NCI-H748 (cell line): ENCODE measurements at regions not wholly inside any gene's neighbourhood (a gene's known extent, or its start where the extent isn't known, plus 50 kb on each side); places are given as distances from the start of the nearest gene placed in this dataset.
"Not testable (repeated sequence)": the region's sequence is repeated elsewhere in the genome, so short reads cannot be mapped to it uniquely, and the experiment has no call there.

ENCODE experiments used
- DNase-seq: peaks from one replicate; lab custom pipeline; 2025; ENCODE audit not compliant: unreplicated experiment; lab: John Stamatoyannopoulos, UW

DNA sequence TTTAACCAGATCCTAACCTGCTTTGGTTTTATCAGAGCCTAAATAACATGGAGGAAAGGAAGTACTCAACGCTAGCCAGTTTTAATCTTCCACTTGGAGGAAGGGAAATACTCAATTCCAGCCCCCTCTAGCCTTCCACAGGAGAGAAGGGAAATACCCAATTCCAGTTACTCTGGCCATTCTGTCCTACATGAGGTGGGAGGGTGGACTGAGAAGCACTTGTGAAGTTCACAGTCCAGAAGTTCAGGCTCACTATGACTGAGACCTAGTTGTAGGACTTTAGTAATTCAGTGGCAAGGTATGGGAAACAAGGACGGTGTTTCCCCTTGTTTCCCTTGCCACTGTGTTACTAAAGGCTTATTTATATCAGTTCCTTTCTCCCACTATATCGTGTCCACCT, 672.0 kb downstream of the RFPL4B start:
- no peak for DNase-seq

DNA sequence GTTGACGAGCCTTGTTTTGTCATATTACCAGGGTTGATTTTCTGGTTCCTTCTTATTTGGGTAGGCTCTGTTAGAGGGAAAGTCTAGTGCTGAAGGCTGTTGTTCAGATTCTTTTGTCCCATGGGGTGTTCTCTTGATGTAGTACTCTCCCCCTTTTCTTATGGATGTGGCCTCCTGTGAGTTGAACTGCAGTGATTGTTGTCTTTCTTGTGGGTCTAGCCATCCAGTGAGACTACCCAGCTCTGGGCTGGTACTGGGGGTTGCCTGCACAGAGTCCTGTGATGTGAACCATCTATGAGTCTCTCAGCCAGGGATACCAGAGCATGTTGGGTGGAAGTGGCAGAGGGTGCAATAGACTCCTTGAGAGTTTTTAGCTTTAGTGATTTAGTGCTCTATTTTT, 680.6 kb downstream of the RFPL4B start:
- DNase-seq = no peak

- DNase-seq = not testable (repeated sequence)
These were observed 682.0 kb downstream of the RFPL4B start for GRCh38 chr6:113029161-113029560.

DNA sequence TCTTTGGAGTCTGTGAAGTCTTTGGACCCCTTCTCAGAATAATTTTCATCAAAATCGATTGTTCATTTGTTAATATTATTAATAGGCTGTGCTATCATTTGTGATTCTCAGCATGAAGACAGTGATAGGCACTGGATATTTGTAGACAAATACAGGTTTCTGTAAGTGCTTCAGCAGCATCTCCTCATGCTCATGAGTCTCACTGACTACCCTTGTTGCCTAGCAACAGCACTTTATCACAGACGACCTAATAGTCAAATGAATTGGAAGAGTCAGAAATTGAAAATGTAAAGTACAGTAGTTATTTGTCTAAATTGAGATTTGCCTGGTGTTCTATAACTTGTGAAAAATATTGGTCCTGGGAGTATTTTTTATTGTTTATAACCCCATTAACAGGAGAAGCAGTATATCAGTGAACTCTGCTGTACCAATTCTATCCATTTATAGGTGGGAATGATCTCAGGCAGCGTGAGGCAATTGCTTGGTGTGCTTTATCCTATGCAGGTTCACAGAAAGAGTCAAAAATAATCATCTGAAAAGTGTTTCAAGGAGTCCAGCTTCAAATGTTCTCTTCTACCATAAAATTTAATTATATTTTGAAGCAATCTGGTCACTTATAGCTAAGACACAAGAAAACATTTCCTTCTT, 684.6 kb downstream of the RFPL4B start:
- DNase-seq = peak; percentile 89

DNA sequence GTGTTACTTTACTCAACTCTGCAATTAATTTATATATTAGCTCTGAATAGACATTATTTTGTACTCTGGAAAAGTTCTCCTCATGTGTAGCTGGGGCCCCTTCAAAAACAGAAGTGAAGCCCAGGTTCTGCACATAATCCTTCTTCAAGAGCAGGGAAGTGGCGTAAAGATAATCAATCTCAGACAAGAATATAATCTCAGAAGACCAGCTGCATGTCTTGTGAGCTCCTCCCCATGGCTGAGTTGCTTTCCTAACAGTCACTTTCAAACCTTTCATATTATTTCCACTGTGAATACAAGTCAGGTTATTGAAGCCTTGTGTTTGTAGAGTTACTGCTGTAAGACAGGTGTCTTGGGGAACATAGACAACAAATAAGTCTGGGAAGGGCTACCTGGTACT, 691.9 kb downstream of the RFPL4B start:
- no peak for DNase-seq

- no peak for DNase-seq
These were observed 700.0 kb downstream of the RFPL4B start for GRCh38 chr6:113047148-113047547.

- DNase-seq = no peak
These were observed 700.8 kb downstream of the RFPL4B start for GRCh38 chr6:113047932-113048331.

DNA sequence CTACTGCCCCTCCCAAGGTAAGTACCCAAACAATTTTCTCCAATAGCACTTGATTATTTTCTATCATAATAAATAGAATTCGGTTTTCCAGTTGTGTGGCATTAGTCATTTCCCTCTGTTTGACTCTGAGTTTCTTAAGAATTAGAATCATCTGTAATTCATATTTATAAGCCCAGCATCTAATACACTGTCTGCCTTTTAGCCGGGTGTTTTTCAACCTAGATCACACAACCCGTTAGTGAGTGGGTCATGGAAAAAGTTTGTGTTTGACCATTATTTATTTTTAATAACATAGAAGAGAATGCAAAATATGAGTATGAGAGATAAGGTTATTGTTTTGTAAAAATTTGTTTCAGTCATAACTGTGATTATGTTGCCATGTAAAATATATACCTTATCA, 701.6 kb downstream of the RFPL4B start:
- no peak for DNase-seq

DNA sequence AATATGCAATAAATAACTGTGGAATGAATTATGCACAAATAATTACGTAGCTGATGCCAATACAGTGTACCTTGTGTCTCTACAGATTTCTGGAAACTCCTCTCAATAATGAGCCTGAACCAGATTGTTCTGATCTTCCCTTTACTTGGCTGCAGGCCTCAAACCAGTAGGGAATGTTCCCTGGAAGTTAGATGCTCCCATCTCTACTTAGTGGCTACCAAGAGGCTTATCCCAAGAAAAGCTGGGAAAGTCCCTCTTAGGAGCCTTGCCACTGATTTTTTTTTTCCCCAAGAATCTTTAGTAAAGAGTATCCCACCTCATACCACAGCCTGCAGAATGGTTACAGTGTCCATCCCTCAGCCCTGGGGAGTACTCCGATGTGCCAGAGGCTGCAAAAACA, 702.1 kb downstream of the RFPL4B start:
- DNase-seq = no peak

- peak; percentile 12 for DNase-seq
These were observed 703.1 kb downstream of the RFPL4B start for GRCh38 chr6:113050010-113050858.

DNA sequence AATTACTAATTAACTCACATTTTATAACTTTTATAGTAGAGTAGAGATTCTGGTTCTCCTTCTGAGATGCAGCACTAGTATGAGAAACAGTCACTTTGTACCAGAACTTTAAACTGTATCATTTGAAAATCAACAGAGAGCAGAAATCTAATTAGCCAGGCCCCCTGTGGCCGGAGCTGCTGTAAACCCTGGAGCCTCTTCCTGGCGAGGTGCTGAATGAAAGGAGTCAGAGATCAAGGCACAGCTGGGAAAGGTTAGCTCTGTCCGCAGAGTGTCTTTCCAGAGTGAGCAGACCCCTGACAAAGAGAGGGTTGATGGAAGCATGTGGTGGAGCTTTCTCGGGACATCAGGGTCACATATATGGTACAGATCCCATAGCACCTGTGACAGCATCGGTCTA, 703.8 kb downstream of the RFPL4B start:
- peak; percentile 33 for DNase-seq

DNA sequence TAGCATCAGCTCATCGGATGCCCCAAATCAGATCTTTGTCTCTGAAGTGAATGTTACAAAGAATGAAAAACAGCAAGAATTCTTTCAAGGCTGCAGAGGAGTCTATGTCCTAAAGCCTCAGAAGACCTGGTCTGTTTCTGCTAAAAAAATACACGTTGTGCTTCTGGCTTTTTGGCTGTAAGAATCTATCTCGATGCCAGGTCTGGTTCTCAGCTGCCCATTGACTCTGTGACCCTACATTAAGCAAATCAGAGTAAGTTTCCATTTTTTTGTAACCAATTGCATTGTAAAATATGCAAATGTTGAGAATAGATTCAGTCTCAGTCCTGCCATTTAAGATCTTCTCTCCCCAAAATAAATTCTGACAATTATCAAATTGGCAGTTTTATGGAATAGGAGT, 705.4 kb downstream of the RFPL4B start:
- DNase-seq = no peak

- DNase-seq = no peak
These were observed 707.9 kb downstream of the RFPL4B start for GRCh38 chr6:113055061-113055460.

- DNase-seq = no peak
These were observed 708.9 kb downstream of the RFPL4B start for GRCh38 chr6:113055998-113056397.

GRCh38 chr6:113057567-113058053, 710.5 kb downstream of the RFPL4B start:
- no peak for DNase-seq

DNA sequence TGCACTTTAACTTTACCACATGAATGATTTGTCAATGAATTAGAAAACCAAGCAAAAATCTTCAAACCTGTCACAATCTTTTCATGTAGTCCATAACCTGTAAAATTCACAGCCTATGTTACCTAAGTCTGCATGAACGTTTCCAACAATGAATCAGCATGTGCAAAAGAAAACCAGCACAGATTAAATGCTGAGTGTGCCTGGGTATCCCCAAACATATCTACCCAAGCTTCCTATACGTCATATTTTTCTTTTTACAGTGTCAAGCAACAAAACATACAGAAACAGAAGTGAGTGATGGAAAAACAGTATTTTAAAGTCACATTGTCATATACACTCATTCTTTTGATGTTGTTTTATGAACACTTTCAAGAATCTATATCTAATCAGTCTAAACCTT, 713.5 kb downstream of the RFPL4B start:
- no peak for DNase-seq

DNA sequence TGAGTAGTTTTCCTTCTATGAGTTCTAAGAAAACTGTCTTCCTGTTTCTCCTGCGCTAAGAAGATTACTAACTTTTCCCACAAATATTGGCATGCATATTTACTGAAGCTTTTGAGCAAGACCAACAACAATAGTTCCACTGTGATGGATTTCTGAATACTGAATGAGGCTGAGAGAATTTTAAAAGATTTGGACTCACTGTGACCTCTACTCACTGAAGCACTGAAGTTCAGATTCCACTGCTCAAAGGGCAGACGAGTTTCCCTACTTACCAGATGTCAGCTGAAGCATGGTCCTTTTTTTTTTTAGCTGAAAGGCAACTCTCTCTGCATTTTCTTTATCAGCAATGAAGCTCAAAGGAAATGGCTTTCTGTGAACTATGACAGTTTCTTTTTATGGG, 718.5 kb downstream of the RFPL4B start:
- no peak for DNase-seq

GRCh38 chr6:113067612-113068275, 720.6 kb downstream of the RFPL4B start:
- DNase-seq = no peak

DNA sequence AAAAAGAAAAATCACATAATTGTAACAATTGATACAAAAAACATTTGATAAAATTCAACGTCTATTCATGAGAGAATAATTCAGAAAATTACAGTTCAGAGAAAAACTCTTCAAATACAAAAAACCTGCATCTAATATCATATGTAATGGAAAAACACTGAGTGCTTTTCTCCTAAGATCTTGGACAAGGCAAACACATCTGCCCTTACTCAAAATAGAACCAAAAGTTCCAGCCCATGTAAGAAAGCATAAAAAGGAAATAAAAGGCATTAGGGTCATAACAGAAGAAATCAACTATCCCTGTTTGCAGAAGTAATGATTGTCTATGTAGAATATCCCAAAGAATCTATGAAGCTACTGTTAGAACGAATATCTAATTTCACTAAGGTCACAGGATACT, 721.4 kb downstream of the RFPL4B start:
- DNase-seq = no peak

GRCh38 chr6:113070681-113071080, 723.6 kb downstream of the RFPL4B start:
- not testable (repeated sequence) for DNase-seq

DNA sequence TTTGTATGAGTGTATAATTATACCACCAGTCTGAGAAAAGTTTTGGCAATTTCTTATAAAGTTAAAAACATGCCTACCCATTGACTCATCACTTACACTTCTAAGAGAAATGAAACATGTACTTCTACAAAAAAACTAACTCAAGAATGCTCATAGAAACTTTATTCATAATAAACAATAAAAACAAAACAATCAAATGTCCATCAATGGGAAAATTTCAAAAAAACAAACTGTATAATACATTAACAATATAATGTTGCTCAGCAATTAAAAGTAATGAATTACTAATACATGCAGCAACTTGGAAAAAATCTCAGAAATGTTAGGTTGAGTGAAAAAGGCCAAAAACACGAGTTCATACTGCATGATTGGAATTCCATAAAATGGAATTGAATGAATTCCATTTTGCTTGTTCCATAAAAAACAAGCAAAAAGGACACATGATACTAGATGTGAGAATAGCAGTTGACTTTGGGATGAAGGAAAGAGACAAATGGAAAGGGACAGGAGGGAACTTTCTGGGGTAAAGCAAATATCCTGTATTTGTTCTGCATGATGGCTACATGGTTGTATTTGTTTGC, 726.6 kb downstream of the RFPL4B start:
- DNase-seq = peak; percentile 84
